Endothelial cell of umbilical vein (primary cell): ENCODE measurements at regions not wholly inside any gene's neighbourhood (a gene's known extent, or its start where the extent isn't known, plus 50 kb on each side); places are given as distances from the start of the nearest gene placed in this dataset.

Experiments used
- BruUV-seq: library from RNA; stranded (reverse); fragments of 400-500 nt; replicated peaks from 2 replicates; lab custom pipeline; 2021; lab: Mats Ljungman, UMichigan
- CTCF ChIA-PET: fragments of 300-600, 350-600 bp; sonication (Branson Sonifier 250); formaldehyde crosslinking; loops from one replicate; lab custom pipeline; 2021; ENCODE audit warnings: antibody characterized with exemption, inconsistent platforms; lab: Charles Lee
- POLR2A ChIA-PET: fragments of 300-600, 350-600 bp; sonication (Branson Sonifier 250); formaldehyde crosslinking; loops from one replicate; lab custom pipeline; 2021; ENCODE audit warnings: antibody characterized with exemption, inconsistent platforms; lab: Charles Lee
- DNase-seq: peaks from one replicate; pipeline ENCODE4 v3.0.0-alpha.2; 2011; ENCODE audit warnings: low read depth, low spot score
- FAIRE-seq: peaks from 2 replicates; lab custom pipeline; 2011; peaks lifted over from hg19 to GRCh38; lab: Jason Lieb, UNC
- H2AFZ ChIP-seq: 2 replicates; pipeline ENCODE4 v1.6.0; 2012; ENCODE audit warnings: low read depth, low read length, control low read depth, inconsistent platforms
- H3K27ac ChIP-seq: 2 replicates; pipeline ENCODE4 v1.5.1; 2011; ENCODE audit warnings: low read depth, mild to moderate bottlenecking, control low read depth, low read length, moderate library complexity; ENCODE audit not compliant: insufficient read depth
- H3K27me3 ChIP-seq, 2 experiments: 2 replicates each; pipeline versions ENCODE4 v1.6.0 to v1.6.1; 2011; ENCODE audit warnings: low read length in 2 of 2, mixed read lengths in 1 of 2; ENCODE audit not compliant: control insufficient read depth in 2 of 2, insufficient read depth in 2 of 2
- H3K36me3 ChIP-seq, 2 experiments: 2 replicates in 1 of 2; 3 replicates in 1 of 2; pipeline ENCODE4 v1.5.1; 2011; ENCODE audit warnings: low read length in 2 of 2, mild to moderate bottlenecking in 1 of 2, moderate library complexity in 1 of 2; ENCODE audit not compliant: control insufficient read depth in 2 of 2, insufficient read depth in 2 of 2; ENCODE audit errors: extremely low read depth in 1 of 2
- H3K4me1 ChIP-seq: 3 replicates; pipeline ENCODE4 v1.5.1; 2011; ENCODE audit warnings: mild to moderate bottlenecking, low read length; ENCODE audit not compliant: control insufficient read depth, insufficient read depth; ENCODE audit errors: extremely low read depth
- H3K4me2 ChIP-seq: 2 replicates; pipeline ENCODE4 v1.6.1; 2011; ENCODE audit warnings: low read length, control low read depth, mixed read lengths; ENCODE audit not compliant: insufficient read depth
- H3K4me3 ChIP-seq, 3 experiments: fragments of 200-600 bp in 1 of 3; sonication (generic), shearing (Covaris generic) in 1 of 3; replicated peaks in 1 of 3; 2 replicates each; pipeline ENCODE4 v1.5.1; 2011 to 2016; ENCODE audit warnings: control low read depth in 3 of 3, low read length in 3 of 3, mild to moderate bottlenecking in 2 of 3, inconsistent platforms in 1 of 3, low read depth in 1 of 3, moderate library complexity in 1 of 3; ENCODE audit not compliant: insufficient read depth in 1 of 3
- H3K79me2 ChIP-seq: 2 replicates; pipeline ENCODE4 v1.6.0; 2012; ENCODE audit warnings: low read length, inconsistent platforms; ENCODE audit not compliant: control insufficient read depth, insufficient read depth
- H3K9ac ChIP-seq: replicated peaks from 2 replicates; pipeline ENCODE3; 2011; ENCODE audit warnings: low read length, control low read depth; ENCODE audit not compliant: insufficient read depth; ENCODE audit errors: extremely low read depth
- H3K9me1 ChIP-seq: replicated peaks from 3 replicates; pipeline ENCODE4 v1.6.0; 2011; ENCODE audit warnings: mild to moderate bottlenecking, low read length; ENCODE audit not compliant: control insufficient read depth, insufficient read depth; ENCODE audit errors: extremely low read depth
- H3K9me3 ChIP-seq: replicated peaks from 2 replicates; pipeline ENCODE4 v1.5.1; 2012; ENCODE audit warnings: low read length, inconsistent platforms; ENCODE audit not compliant: control insufficient read depth, insufficient read depth
- H4K20me1 ChIP-seq: replicated peaks from 2 replicates; pipeline ENCODE3; 2011; ENCODE audit warnings: mild to moderate bottlenecking, low read length; ENCODE audit not compliant: control insufficient read depth, insufficient read depth; ENCODE audit errors: extremely low read depth
- EZH2 ChIP-seq: IDR thresholded peaks from 2 replicates; pipeline ENCODE4 v1.6.1; 2012; ENCODE audit warnings: borderline replicate concordance, low read depth, mild to moderate bottlenecking, moderate library complexity, low read length, inconsistent platforms; ENCODE audit not compliant: severe bottlenecking
- FOS ChIP-seq: IDR thresholded peaks from 2 replicates; pipeline ENCODE4 v1.6.1; 2011; ENCODE audit warnings: mild to moderate bottlenecking, low read length, moderate library complexity, borderline replicate concordance; ENCODE audit not compliant: insufficient read depth
- GATA2 ChIP-seq: IDR thresholded peaks from 2 replicates; pipeline ENCODE4 v1.7.0; 2011; ENCODE audit warnings: low read depth, mild to moderate bottlenecking, moderate library complexity, mixed read lengths, low read length; ENCODE audit not compliant: insufficient read length, insufficient read depth
- JUN ChIP-seq: IDR thresholded peaks from 2 replicates; pipeline ENCODE4 v1.6.1; 2011; ENCODE audit warnings: borderline replicate concordance, low read depth; ENCODE audit not compliant: insufficient read length, insufficient read depth
- MYC ChIP-seq: IDR thresholded peaks from one replicate; pipeline ENCODE4 v1.6.1; 2011; ENCODE audit warnings: mild to moderate bottlenecking, low read depth, low read length
- POLR2A ChIP-seq: IDR thresholded peaks from 2 replicates; pipeline ENCODE4 v1.6.1; 2012; ENCODE audit warnings: low read depth, mild to moderate bottlenecking, control low read depth, low read length
- POLR2AphosphoS5 ChIP-seq: IDR thresholded peaks from 2 replicates; pipeline ENCODE4 v1.6.1; 2012; ENCODE audit warnings: low read depth, mild to moderate bottlenecking, control low read depth, low read length, moderate library complexity; ENCODE audit not compliant: insufficient read depth
- dilution Hi-C: fragments of 300-500 bp; cut with MboI; formaldehyde crosslinking; loops from one replicate; pipeline ENCODE4 v1.15.0; 2019; ENCODE audit warnings: low sequenced_read_pairs; ENCODE audit not compliant: extremely low pct_ligation_motif_present
- intact Hi-C: fragments of 100-400 bp; cut with micrococcal nuclease; formaldehyde crosslinking; loops from one replicate; pipeline ENCODE4 v1.10.0; 2022
- TF ChIP-seq, protein P1 (sequence below), 2 donors: IDR thresholded peaks; 1 replicate in 1 of 2; 2 replicates in 1 of 2; pipeline ENCODE4 v1.5.1; 2011; ENCODE audit warnings: low read length in 2 of 2, mild to moderate bottlenecking in 2 of 2, moderate library complexity in 2 of 2, control low read depth in 1 of 2, inconsistent platforms in 1 of 2, low read depth in 1 of 2; ENCODE audit not compliant: insufficient read depth in 1 of 2; ENCODE audit errors: extremely low read depth in 1 of 2
- TF ChIP-seq, protein P2 (sequence below): IDR thresholded peaks from 2 replicates; pipeline ENCODE4 v1.6.1; 2011; ENCODE audit not compliant: insufficient read depth, insufficient read length

DNA sequence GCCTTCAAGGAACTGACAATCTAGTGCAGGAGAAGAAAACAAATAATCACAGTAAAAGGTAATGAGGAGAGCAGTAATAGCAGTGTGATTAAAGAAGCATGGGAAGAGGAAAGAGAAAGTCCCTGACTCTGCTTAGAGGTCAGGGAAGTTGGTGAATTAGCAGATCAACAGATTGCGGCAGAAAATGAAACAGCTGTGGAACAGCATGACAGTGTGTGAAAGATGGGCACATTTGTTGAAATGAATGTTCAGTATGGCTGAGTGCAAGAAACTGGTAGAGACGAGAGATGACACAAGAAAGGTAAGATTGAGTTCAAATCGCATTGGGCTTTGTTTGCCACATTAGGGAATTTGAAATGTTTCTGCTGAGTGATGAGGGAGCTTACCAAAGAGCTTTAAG, 63.7 kb upstream of the RASSF8 start:
- no peak for TF ChIP-seq JUN
- no peak for TF ChIP-seq POLR2A
- TF ChIP-seq, protein P1, sequence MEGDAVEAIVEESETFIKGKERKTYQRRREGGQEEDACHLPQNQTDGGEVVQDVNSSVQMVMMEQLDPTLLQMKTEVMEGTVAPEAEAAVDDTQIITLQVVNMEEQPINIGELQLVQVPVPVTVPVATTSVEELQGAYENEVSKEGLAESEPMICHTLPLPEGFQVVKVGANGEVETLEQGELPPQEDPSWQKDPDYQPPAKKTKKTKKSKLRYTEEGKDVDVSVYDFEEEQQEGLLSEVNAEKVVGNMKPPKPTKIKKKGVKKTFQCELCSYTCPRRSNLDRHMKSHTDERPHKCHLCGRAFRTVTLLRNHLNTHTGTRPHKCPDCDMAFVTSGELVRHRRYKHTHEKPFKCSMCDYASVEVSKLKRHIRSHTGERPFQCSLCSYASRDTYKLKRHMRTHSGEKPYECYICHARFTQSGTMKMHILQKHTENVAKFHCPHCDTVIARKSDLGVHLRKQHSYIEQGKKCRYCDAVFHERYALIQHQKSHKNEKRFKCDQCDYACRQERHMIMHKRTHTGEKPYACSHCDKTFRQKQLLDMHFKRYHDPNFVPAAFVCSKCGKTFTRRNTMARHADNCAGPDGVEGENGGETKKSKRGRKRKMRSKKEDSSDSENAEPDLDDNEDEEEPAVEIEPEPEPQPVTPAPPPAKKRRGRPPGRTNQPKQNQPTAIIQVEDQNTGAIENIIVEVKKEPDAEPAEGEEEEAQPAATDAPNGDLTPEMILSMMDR (IDR thresholded peaks at IDR 0.05; ENCODE audit: extremely low read depth in 1 of 2, insufficient read depth in 1 of 2, low read depth in 1 of 2, low read length in 2 of 2): no peak
- no peak for TF ChIP-seq POLR2AphosphoS5
- TF ChIP-seq, protein P2, sequence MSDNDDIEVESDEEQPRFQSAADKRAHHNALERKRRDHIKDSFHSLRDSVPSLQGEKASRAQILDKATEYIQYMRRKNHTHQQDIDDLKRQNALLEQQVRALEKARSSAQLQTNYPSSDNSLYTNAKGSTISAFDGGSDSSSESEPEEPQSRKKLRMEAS: no peak
- no peak for TF ChIP-seq FOS
- TF ChIP-seq EZH2: no peak
- TF ChIP-seq MYC: no peak
- no peak for TF ChIP-seq GATA2
- Histone ChIP-seq H3K79me2 (no peaks in the 10 kb centered on the region), H3K27ac (no peak overlapping the region), H2AFZ (no peak overlapping the region), H3K9me3 (no peaks in the 10 kb centered on the region), H4K20me1 (no peaks in the 10 kb centered on the region), H3K4me2 (no peak overlapping the region), H3K4me1 (no peaks in the 10 kb centered on the region), H3K9me1 (no peaks in the 10 kb centered on the region), H3K27me3 (no peaks in the 10 kb centered on the region), H3K4me3 (no peak overlapping the region), H3K36me3 (no peaks in the 10 kb centered on the region), H3K9ac (no peak overlapping the region)
- ChIA-PET POLR2A (no interaction called here), CTCF (no interaction called here)
- dilution Hi-C loops (no loop called here), intact Hi-C loops (no loop called here)
- FAIRE-seq: no peak
- no peak for DNase-seq
- no TSS peak for BruUV-seq
